ENCODE measurements at regions not wholly inside any gene's neighbourhood (a gene's known extent, or its start where the extent isn't known, plus 50 kb on each side); places are given as distances from the start of the nearest gene placed in this dataset.

- TF ChIP-seq, protein P1, sequence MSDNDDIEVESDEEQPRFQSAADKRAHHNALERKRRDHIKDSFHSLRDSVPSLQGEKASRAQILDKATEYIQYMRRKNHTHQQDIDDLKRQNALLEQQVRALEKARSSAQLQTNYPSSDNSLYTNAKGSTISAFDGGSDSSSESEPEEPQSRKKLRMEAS (IDR thresholded peaks at IDR 0.05), result no peak
- TF ChIP-seq CTCF (IDR thresholded peaks at IDR 0.05 in 2 of 3, conservative IDR thresholded peaks at IDR 0.05 in 1 of 3; ENCODE audit: borderline replicate concordance in 1 of 3, insufficient read depth in 1 of 3, low read depth in 2 of 3, low read length in 2 of 3), result no peak
- TF ChIP-seq POLR2AphosphoS5 (IDR thresholded peaks at IDR 0.05; ENCODE audit: low read depth, low read length), result no peak
- TF ChIP-seq TCF7L2 (IDR thresholded peaks at IDR 0.05; ENCODE audit: borderline replicate concordance, extremely low read depth, insufficient read depth, insufficient read length), result no peak
- TF ChIP-seq POLR2A (IDR thresholded peaks at IDR 0.05; ENCODE audit: borderline replicate concordance, extremely low read depth, insufficient read depth, insufficient read length), result no peak
- no peak for TF ChIP-seq ZNF274 (IDR thresholded peaks at IDR 0.05; ENCODE audit: low read depth, low read length)
- TF ChIP-seq SIN3A (IDR thresholded peaks at IDR 0.05; ENCODE audit: low read depth), result no peak
- TF ChIP-seq EZH2phosphoT487 (IDR thresholded peaks at IDR 0.05; ENCODE audit: borderline replicate concordance), result no peak
- no peak for TF ChIP-seq SP1 (IDR thresholded peaks at IDR 0.05; ENCODE audit: low read depth)
- TF ChIP-seq, protein P2, sequence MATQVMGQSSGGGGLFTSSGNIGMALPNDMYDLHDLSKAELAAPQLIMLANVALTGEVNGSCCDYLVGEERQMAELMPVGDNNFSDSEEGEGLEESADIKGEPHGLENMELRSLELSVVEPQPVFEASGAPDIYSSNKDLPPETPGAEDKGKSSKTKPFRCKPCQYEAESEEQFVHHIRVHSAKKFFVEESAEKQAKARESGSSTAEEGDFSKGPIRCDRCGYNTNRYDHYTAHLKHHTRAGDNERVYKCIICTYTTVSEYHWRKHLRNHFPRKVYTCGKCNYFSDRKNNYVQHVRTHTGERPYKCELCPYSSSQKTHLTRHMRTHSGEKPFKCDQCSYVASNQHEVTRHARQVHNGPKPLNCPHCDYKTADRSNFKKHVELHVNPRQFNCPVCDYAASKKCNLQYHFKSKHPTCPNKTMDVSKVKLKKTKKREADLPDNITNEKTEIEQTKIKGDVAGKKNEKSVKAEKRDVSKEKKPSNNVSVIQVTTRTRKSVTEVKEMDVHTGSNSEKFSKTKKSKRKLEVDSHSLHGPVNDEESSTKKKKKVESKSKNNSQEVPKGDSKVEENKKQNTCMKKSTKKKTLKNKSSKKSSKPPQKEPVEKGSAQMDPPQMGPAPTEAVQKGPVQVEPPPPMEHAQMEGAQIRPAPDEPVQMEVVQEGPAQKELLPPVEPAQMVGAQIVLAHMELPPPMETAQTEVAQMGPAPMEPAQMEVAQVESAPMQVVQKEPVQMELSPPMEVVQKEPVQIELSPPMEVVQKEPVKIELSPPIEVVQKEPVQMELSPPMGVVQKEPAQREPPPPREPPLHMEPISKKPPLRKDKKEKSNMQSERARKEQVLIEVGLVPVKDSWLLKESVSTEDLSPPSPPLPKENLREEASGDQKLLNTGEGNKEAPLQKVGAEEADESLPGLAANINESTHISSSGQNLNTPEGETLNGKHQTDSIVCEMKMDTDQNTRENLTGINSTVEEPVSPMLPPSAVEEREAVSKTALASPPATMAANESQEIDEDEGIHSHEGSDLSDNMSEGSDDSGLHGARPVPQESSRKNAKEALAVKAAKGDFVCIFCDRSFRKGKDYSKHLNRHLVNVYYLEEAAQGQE (IDR thresholded peaks at IDR 0.05; ENCODE audit: low read depth), result no peak
Measured at GRCh38 chr3:150132101-150132749, 161.5 kb upstream of the PFN2 start.

Measured in HCT116 (cell line).